Panc1 (cell line): ENCODE measurements at regions not wholly inside any gene's neighbourhood (a gene's known extent, or its start where the extent isn't known, plus 50 kb on each side); places are given as distances from the start of the nearest gene placed in this dataset.

Source experiments
- POLR2AphosphoS5 ChIP-seq: IDR thresholded peaks from 2 replicates; pipeline ENCODE4 v1.6.1; 2012; ENCODE audit warnings: mild to moderate bottlenecking, low read depth, low read length, moderate library complexity
- SIN3A ChIP-seq: IDR thresholded peaks from 2 replicates; pipeline ENCODE4 v1.6.1; 2012; ENCODE audit warnings: low read depth, mild to moderate bottlenecking, low read length, moderate library complexity, borderline replicate concordance; ENCODE audit not compliant: insufficient read depth
- TCF7L2 ChIP-seq: IDR thresholded peaks from 2 replicates; pipeline ENCODE4 v1.6.1; 2011; ENCODE audit warnings: mild to moderate bottlenecking, low read depth, low read length, inconsistent platforms
- TF ChIP-seq, protein P1 (sequence below): fragments of 450-650 bp; IDR thresholded peaks from 2 replicates; pipeline ENCODE4 v1.5.1; 2017; ENCODE audit warnings: mild to moderate bottlenecking

DNA sequence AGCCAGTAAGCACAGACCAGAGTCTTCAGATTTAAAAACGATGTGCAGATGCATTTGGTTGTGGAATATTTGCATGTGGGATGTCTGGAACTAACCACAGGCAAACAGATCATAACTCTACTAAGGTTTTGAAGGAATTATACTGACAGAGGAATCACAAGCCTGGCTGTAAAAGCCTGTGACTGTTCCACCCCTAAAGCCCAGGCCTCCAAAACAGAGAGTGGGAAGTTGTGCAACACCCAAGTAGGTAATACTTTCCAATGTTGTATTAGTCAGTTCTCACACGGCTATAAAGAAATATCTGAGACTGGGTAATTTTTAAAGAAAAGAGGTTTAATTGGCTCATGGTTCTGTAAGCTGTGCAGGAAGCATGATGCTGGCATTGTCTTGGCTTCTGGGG lies 68.1 kb upstream of the DCD start:
- TF ChIP-seq, protein P1, sequence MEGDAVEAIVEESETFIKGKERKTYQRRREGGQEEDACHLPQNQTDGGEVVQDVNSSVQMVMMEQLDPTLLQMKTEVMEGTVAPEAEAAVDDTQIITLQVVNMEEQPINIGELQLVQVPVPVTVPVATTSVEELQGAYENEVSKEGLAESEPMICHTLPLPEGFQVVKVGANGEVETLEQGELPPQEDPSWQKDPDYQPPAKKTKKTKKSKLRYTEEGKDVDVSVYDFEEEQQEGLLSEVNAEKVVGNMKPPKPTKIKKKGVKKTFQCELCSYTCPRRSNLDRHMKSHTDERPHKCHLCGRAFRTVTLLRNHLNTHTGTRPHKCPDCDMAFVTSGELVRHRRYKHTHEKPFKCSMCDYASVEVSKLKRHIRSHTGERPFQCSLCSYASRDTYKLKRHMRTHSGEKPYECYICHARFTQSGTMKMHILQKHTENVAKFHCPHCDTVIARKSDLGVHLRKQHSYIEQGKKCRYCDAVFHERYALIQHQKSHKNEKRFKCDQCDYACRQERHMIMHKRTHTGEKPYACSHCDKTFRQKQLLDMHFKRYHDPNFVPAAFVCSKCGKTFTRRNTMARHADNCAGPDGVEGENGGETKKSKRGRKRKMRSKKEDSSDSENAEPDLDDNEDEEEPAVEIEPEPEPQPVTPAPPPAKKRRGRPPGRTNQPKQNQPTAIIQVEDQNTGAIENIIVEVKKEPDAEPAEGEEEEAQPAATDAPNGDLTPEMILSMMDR = no peak
- TF ChIP-seq POLR2AphosphoS5 (no peak), SIN3A (no peak), TCF7L2 (no peak)
